Epithelial cell of proximal tubule (primary cell): ENCODE measurements at regions not wholly inside any gene's neighbourhood (a gene's known extent, or its start where the extent isn't known, plus 50 kb on each side); places are given as distances from the start of the nearest gene placed in this dataset.

ENCODE experiments used
- DNase-seq: peaks from one replicate; pipeline ENCODE4 v3.0.0-alpha.2; 2011; ENCODE audit warnings: low read depth
- H3K4me3 ChIP-seq: 2 replicates; pipeline ENCODE4 v1.5.1; 2011; ENCODE audit warnings: low read depth, mild to moderate bottlenecking, low read length
- TF ChIP-seq, protein P1 (sequence below): conservative IDR thresholded peaks from 2 replicates; pipeline ENCODE4 v1.5.1; 2012; ENCODE audit warnings: low read depth, mild to moderate bottlenecking, low read length

DNA sequence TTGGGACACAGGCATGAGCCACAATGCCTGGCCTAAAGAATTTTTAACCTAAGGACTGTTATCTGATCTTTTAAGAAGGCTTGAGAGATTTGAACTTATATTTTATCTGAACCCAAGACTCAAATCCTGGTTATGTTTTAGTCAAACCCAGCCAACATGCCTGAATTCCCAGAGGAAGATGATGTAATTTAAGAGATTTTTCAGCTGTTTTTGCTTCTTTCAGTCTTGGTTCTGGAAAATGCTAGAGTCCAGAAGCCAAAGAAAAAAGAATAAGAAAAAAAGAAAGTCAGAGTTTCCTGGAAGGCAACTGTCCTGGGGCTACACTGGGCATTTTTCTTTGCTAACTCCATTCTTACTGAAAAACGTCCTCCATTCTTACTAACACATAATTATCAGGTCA is 85.8 kb downstream of the SNX18 start:
- TF ChIP-seq, protein P1, sequence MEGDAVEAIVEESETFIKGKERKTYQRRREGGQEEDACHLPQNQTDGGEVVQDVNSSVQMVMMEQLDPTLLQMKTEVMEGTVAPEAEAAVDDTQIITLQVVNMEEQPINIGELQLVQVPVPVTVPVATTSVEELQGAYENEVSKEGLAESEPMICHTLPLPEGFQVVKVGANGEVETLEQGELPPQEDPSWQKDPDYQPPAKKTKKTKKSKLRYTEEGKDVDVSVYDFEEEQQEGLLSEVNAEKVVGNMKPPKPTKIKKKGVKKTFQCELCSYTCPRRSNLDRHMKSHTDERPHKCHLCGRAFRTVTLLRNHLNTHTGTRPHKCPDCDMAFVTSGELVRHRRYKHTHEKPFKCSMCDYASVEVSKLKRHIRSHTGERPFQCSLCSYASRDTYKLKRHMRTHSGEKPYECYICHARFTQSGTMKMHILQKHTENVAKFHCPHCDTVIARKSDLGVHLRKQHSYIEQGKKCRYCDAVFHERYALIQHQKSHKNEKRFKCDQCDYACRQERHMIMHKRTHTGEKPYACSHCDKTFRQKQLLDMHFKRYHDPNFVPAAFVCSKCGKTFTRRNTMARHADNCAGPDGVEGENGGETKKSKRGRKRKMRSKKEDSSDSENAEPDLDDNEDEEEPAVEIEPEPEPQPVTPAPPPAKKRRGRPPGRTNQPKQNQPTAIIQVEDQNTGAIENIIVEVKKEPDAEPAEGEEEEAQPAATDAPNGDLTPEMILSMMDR, result no peak
- no peak overlapping the region for H3K4me3 ChIP-seq
- DNase-seq, result no peak

DNA sequence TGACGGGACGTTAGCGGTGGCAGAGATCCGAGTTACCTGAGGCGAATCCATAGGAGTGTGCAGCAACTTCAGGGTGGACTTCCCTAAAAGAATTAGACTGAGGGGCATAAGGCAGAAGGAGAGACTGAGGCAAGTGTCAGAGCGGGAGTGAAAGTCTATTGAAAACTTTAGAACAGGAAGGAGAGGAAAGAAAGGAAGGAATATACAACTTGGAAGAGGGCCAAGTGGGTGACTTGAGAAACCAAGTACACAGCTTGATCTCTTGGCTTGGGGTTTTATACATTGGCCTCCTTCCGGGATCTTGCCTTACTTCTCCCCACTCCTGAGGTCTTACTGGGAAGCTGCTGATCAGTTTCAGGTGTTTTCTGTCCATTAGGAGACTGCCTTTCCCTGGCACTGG is 84.9 kb downstream of the SNX18 start:
- TF ChIP-seq, protein P1, result no peak
- H3K4me3 ChIP-seq, result no peak overlapping the region
- DNase-seq, result no peak

DNA sequence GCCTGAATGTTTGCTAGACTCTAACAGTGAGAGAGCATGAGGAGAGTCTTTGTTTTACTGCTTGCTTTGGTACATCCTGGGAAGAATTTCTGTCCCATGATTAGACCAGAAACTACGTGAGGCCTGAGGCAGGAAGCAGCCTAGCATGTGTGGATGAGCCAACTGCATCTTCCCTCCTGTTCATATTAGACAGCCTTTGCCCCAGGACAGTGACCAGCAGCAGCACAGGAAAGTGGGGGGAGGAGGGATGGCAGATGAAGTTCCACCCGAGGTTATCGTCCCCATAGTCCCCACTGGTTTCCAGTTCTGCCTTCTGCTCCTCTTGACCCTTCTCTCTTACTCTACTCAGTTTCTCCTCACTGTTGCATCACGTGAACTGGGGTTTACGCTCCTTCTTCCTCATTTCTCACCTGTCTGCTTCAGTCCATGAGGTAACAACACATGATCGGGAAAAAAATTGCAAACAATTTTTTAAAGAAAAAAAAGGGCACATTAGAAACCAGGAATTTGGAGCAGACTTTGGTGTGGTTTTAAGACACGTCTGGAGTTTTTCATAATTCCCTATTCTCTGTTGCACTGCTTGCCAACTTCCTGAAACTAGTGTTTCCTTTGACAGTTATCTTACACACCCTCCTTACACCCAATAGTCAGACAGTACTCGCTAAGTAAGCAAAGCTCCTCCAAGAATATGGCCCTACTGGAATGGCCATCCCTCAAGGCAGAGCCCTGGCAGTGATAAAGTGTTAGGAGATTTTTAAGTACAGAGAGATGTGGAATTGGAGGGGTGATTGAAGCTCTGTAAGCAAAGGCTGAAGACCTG is 84.1 kb downstream of the SNX18 start:
- no peak overlapping the region for H3K4me3 ChIP-seq
- TF ChIP-seq, protein P1, result no peak
- no peak for DNase-seq
